GM12864 (cell line): ENCODE measurements at regions not wholly inside any gene's neighbourhood (a gene's known extent, or its start where the extent isn't known, plus 50 kb on each side); places are given as distances from the start of the nearest gene placed in this dataset.

ENCODE experiments used
- DNase-seq: peaks from one replicate; pipeline ENCODE4 v3.0.0-alpha.2; 2011; ENCODE audit warnings: low read depth
- H3K4me3 ChIP-seq: 2 replicates; pipeline ENCODE4 v1.5.1; 2011; ENCODE audit warnings: mild to moderate bottlenecking, low read depth, low read length, control low read depth
- CTCF ChIP-seq: IDR thresholded peaks from 2 replicates; pipeline ENCODE4 v1.5.1; 2011; ENCODE audit warnings: low read depth, mild to moderate bottlenecking, moderate library complexity, low read length, control low read depth, inconsistent platforms; ENCODE audit errors: missing control alignments

- H3K4me3 ChIP-seq: no peak overlapping the region
Observed at GRCh38 chr20:19022118-19022575, 190.3 kb upstream of the SLC24A3 start.

GRCh38 chr20:19022791-19023448 lies 189.5 kb upstream of the SLC24A3 start:
- no peak for DNase-seq
- TF ChIP-seq CTCF: no peak

More at GRCh38 chr20:19022118-19022575, 190.3 kb upstream of the SLC24A3 start:
- no peak for DNase-seq
- TF ChIP-seq CTCF: no peak

GRCh38 chr20:19024296-19025035 lies 188.0 kb upstream of the SLC24A3 start:
- no peak for TF ChIP-seq CTCF
- DNase-seq: no peak
- no peak overlapping the region for H3K4me3 ChIP-seq

More at GRCh38 chr20:19022791-19023448, 189.5 kb upstream of the SLC24A3 start:
- H3K4me3 ChIP-seq: no peak overlapping the region

- TF ChIP-seq CTCF: no peak
- DNase-seq: no peak
- H3K4me3 ChIP-seq: no peak overlapping the region
Observed at GRCh38 chr20:19025430-19026120, 186.9 kb upstream of the SLC24A3 start.

- DNase-seq: peak; percentile 25
- TF ChIP-seq CTCF: no peak
- H3K4me3 ChIP-seq: no peak overlapping the region
Observed at GRCh38 chr20:19026121-19026878, 186.1 kb upstream of the SLC24A3 start.

GRCh38 chr20:19026901-19027644 lies 185.4 kb upstream of the SLC24A3 start:
- DNase-seq: no peak

More at GRCh38 chr20:19026901-19027644, 185.4 kb upstream of the SLC24A3 start:
- TF ChIP-seq CTCF: no peak
- no peak overlapping the region for H3K4me3 ChIP-seq
